Glutamatergic neuron (in vitro differentiated cells): ENCODE measurements at regions not wholly inside any gene's neighbourhood (a gene's known extent, or its start where the extent isn't known, plus 50 kb on each side); places are given as distances from the start of the nearest gene placed in this dataset.

Source experiments
- DNase-seq: peaks from one replicate; pipeline ENCODE4 v3.0.0; 2022
- H3K27ac Mint-ChIP-seq: one replicate; pipeline ENCODE4 v1.8.0; 2020; ENCODE audit warnings: mild to moderate bottlenecking, mixed read lengths, inconsistent platforms; ENCODE audit not compliant: unreplicated experiment
- H3K27me3 Mint-ChIP-seq: one replicate; pipeline ENCODE4 v1.8.0; 2020; ENCODE audit warnings: mild to moderate bottlenecking, moderate library complexity, mixed read lengths, inconsistent platforms; ENCODE audit not compliant: unreplicated experiment
- H3K36me3 Mint-ChIP-seq: one replicate; pipeline ENCODE4 v1.8.0; 2020; ENCODE audit warnings: mild to moderate bottlenecking, mixed read lengths, inconsistent platforms; ENCODE audit not compliant: unreplicated experiment
- H3K4me1 Mint-ChIP-seq: one replicate; pipeline ENCODE4 v1.8.0; 2020; ENCODE audit warnings: mild to moderate bottlenecking, low read depth, mixed read lengths, inconsistent platforms; ENCODE audit not compliant: unreplicated experiment
- H3K4me3 Mint-ChIP-seq: one replicate; pipeline ENCODE4 v1.8.0; 2020; ENCODE audit warnings: mild to moderate bottlenecking, mixed read lengths, inconsistent platforms; ENCODE audit not compliant: unreplicated experiment
- H3K9me3 Mint-ChIP-seq: one replicate; pipeline ENCODE4 v1.8.0; 2020; ENCODE audit warnings: mild to moderate bottlenecking, moderate library complexity, mixed read lengths, inconsistent platforms; ENCODE audit not compliant: unreplicated experiment
- TF ChIP-seq, protein P1 (sequence below): fragments of 200-600 bp; sonication (generic); IDR thresholded peaks from one replicate; pipeline ENCODE4 v1.5.0; 2021; ENCODE audit not compliant: partially characterized antibody, unreplicated experiment

DNA sequence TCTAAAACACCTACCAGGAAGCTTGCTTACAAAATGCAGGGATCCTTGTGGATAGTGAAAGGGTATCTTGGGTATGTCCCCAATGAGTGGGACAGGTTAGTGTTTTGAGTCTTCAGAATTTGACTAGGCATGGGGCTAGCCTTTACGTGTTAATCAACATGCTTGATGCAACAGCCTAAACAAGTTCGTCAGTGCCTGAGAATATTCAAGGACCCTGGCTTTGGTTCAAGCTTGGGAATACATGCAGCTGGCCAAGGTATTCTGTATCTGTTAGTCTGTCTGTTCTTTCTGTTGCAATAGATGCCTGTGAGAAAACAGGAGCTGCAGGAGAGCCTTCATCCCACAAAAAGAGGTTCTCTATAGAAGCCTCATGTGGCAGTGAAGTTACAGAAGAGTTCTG is 149.5 kb downstream of the CCNG2 start:
- no peak overlapping the region for H3K4me3 Mint-ChIP-seq
- no peak overlapping the region for H3K27ac Mint-ChIP-seq
- TF ChIP-seq, protein P1, sequence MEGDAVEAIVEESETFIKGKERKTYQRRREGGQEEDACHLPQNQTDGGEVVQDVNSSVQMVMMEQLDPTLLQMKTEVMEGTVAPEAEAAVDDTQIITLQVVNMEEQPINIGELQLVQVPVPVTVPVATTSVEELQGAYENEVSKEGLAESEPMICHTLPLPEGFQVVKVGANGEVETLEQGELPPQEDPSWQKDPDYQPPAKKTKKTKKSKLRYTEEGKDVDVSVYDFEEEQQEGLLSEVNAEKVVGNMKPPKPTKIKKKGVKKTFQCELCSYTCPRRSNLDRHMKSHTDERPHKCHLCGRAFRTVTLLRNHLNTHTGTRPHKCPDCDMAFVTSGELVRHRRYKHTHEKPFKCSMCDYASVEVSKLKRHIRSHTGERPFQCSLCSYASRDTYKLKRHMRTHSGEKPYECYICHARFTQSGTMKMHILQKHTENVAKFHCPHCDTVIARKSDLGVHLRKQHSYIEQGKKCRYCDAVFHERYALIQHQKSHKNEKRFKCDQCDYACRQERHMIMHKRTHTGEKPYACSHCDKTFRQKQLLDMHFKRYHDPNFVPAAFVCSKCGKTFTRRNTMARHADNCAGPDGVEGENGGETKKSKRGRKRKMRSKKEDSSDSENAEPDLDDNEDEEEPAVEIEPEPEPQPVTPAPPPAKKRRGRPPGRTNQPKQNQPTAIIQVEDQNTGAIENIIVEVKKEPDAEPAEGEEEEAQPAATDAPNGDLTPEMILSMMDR = no peak
- no peaks in the 10 kb centered on the region for H3K27me3 Mint-ChIP-seq
- H3K4me1 Mint-ChIP-seq = no peaks in the 10 kb centered on the region
- DNase-seq = no peak
- no peaks in the 10 kb centered on the region for H3K36me3 Mint-ChIP-seq
- H3K9me3 Mint-ChIP-seq = no peaks in the 10 kb centered on the region

- Mint-ChIP-seq H3K9me3 (no peaks in the 10 kb centered on the region), H3K4me3 (no peak overlapping the region), H3K27me3 (no peaks in the 10 kb centered on the region), H3K4me1 (no peaks in the 10 kb centered on the region), H3K36me3 (no peaks in the 10 kb centered on the region), H3K27ac (no peak overlapping the region)
- TF ChIP-seq, protein P1 = no peak
- DNase-seq = no peak
These were observed 151.8 kb downstream of the CCNG2 start for GRCh38 chr4:77308843-77309242.

DNA sequence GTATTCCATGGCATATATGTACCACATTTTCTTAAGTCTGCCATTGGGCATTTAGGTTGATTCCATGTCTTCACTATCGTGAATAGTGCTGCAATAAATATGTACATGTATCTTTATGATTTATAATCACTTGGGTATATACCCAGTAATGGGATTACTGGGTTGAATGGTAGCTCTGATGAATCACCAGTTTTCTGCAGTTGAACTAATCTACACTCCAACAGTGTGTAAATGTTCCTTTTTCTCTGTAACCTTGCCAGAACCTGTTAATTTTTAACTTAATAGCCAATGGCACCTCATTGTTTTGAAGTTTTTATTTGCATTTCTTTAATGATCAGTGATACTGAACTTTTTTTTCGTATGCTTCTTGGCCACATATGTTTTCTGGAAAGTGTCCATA is 152.5 kb downstream of the CCNG2 start:
- no peaks in the 10 kb centered on the region for H3K4me1 Mint-ChIP-seq
- TF ChIP-seq, protein P1 = no peak
- no peak overlapping the region for H3K27ac Mint-ChIP-seq
- no peak for DNase-seq
- H3K36me3 Mint-ChIP-seq = no peaks in the 10 kb centered on the region
- no peaks in the 10 kb centered on the region for H3K27me3 Mint-ChIP-seq
- H3K4me3 Mint-ChIP-seq = no peak overlapping the region
- no peaks in the 10 kb centered on the region for H3K9me3 Mint-ChIP-seq

- no peaks in the 10 kb centered on the region for H3K4me1 Mint-ChIP-seq
- H3K9me3 Mint-ChIP-seq = no peaks in the 10 kb centered on the region
- no peak overlapping the region for H3K27ac Mint-ChIP-seq
- DNase-seq = no peak
- H3K27me3 Mint-ChIP-seq = no peaks in the 10 kb centered on the region
- TF ChIP-seq, protein P1 = no peak
- no peak overlapping the region for H3K4me3 Mint-ChIP-seq
- no peaks in the 10 kb centered on the region for H3K36me3 Mint-ChIP-seq
These were observed 153.9 kb downstream of the CCNG2 start for GRCh38 chr4:77310931-77311330.

DNA sequence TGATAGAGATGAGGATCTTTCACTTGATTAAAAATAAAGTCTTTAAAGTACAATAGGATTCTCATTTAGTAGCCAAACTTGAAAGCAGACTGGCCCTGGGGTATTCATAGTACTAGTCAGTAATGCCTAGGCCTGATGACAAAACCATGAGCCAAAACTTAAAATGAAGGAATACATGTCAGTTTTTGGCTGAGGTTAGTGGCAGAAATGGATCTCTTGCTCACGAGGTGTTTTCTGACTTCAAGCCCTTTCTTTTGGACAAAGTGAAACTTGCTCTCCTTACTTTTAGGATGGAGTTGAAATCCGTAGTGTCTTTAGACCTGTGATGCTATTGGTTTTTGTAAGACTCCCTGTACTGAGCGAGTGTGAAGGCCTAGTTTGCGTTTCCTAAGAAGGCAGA is 157.7 kb downstream of the CCNG2 start:
- H3K27ac Mint-ChIP-seq = no peak overlapping the region
- H3K4me3 Mint-ChIP-seq = no peak overlapping the region
- H3K36me3 Mint-ChIP-seq = peaks cover under 1% of the 10 kb centered on the region
- no peaks in the 10 kb centered on the region for H3K9me3 Mint-ChIP-seq
- H3K4me1 Mint-ChIP-seq = no peaks in the 10 kb centered on the region
- no peak for DNase-seq
- no peaks in the 10 kb centered on the region for H3K27me3 Mint-ChIP-seq
- TF ChIP-seq, protein P1 = no peak
